Caki2 (cell line): ENCODE measurements at regions not wholly inside any gene's neighbourhood (a gene's known extent, or its start where the extent isn't known, plus 50 kb on each side); places are given as distances from the start of the nearest gene placed in this dataset.

Source experiments
- DNase-seq: peaks from one replicate; pipeline ENCODE4 v3.0.0-alpha.2; 2015; ENCODE audit warnings: low read depth
- in situ Hi-C: cut with HindIII; loops from 2 replicates; pipeline ENCODE4 v1.10.0; 2016; ENCODE audit warnings: low sequenced_read_pairs, low pct_unique_long_range_greater_than_20kb, mixed read lengths

DNA sequence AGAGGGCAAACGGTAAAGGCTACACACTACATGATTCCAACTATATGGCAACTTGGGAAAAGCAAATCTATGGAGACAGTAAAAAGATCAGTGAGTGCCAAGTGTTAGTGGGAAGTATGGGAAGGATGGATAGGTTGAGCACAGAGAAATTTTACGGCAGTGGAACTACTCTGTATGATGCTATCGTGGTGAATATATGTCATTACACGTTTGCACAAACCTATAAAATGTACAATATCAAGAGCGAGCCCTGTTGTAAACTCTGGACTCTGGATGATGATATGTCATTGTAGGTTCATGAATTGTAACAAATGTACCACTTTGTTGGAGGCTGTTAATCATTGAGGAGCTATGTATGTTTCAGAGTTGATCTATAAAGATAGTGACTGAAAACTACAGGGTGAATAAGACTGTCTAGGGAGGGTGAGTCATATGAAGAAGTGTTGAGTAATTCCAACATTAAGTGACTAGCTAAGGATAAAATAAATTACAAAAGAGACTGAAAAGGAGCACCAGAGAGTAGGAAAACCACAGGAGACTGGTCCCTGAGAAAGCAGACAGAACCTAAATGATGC lies 349.2 kb upstream of the LMO3 start:
- peak; percentile 73 for DNase-seq
- in situ Hi-C loops: no loop called here

DNA sequence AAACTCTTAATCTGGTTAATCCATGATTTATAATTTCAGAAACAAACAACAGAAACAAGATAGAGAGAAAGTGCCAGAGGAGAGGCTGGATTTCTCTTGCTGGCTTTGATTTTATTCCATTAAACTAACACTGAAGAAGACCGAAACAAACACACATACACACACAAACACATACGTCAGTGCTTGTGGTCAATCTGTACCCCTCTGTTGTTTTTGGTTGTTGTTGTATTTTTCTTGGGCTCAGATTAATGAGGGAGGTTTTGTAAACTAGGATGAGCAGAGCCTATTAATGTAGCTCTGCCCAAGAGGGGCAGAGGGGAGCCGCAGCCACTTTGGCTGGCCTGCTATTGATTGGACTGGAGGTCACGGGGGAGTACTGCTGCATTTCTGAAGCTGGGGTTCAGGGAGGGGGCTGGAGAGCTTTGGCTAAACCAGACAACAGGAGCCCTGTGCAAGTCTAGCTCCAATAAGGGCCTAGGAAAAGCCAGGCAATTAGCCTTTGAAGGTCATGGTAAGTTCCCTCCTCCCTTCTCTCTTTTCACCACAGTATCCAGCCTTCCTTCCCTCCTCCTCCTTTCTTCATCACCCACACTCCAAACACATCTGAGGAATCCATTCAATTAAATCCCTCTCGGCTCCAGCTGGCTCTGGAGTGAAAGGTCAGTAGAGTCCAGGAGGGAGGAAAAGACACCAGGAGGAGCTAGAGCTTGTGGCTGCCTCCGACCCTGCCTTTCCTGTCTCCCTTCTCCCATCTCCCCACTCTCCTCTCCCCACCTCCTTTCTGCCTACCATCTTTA lies 344.1 kb upstream of the LMO3 start:
- no peak for DNase-seq
- in situ Hi-C loops: no loop called here

DNA sequence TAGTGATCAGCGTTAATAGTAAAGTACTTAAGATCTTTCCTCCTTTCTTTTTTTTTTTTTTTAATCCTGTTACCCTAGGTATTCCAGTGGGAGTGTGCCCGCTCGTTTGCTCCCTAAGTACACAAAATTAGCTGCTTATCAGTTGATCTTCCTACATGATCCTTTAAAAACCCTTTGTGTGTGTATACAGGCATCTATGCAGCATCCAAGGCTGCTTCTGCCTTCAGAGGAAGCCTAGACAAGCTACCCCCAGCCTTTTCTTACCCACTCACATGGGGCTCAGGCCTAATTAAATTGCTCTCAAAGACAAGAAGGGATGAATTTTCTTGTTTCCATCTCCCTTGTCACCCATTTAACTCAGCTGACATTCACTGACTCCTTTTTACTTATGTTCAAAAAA lies 343.4 kb upstream of the LMO3 start:
- DNase-seq: no peak
- in situ Hi-C loops: no loop called here

DNA sequence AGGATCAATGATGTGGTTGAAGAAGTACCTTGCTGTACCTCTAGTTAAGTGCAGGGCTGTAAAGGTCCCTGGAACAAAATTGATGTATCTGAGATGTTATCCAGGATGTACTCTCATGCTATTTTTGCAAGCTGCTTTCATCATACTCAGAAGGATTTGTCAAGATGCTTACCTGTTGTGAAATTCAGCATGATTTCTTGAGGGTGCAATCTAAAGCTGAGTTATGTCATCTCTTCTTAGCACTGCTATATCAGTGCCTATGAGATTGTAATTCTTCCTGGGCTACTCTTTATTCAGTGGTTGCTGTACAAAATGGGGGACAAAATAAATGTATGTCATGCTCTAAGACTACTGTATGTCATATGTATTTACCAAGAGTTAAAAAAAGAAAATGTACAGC lies 340.7 kb upstream of the LMO3 start:
- in situ Hi-C loops: no loop called here

DNA sequence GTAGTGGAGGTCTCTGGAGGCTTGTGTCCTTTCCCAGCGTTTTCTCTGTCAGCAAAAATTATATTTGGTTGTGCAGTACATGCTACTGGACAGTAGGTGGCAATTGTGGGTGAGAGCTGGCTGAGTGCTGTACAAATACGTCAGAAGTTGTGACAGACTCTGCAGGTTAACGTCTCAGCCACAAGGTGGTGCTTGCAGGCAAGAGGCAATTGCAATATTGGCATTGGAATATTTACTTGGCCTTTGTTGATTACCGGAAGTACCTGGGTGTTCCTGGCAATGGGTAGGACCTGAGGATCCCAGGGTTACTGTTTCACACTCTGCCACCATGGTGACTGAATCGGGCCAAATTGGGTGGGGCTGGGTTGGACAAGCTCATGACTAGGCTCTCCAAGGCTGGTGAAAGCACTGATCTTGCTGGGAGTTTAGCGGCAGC lies 333.9 kb upstream of the LMO3 start:
- in situ Hi-C loops: no loop called here
- peak; percentile 68 for DNase-seq

More for the DNA sequence above, 340.7 kb upstream of the LMO3 start:
- DNase-seq: no peak

DNA sequence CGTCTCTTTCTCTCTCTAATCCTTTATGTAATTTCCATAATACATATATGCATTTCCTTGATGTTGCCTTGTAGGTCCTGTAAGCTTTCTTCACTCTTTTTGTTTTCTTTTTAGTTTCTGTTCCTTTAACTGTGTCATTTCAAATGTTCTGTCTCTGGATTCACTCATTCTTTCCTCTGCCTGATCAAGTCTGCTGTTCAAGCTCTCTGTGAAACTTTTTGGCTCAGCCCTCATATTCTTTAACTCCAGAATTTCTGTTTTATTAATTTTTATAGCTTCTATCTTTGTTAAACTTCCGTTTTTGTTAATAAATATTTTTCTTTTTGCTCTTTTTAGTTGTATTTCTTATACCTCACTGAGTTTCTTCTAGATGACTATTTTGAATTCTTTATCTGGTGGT lies 321.3 kb upstream of the LMO3 start:
- in situ Hi-C loops: no loop called here

DNA sequence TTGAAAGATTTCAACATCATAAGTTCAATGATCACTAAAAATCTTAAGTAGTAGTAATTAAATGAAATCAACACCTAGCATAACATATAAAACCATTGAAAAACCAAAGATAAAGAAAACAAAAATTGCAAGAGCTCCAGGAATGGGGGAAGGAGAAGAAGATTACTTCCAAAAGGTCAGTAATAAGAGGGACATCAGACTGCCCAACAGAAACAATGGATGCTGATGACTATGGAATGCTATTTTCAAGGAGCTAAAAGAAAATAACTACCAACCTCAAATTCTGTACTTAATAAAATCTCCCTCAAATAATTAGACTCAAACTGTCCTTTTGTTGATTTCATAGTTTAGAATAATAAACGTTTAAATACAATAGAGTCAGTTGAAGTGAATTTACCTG lies 314.5 kb upstream of the LMO3 start:
- in situ Hi-C loops: no loop called here
- no peak for DNase-seq

More for the DNA sequence above, 321.3 kb upstream of the LMO3 start:
- no peak for DNase-seq

DNA sequence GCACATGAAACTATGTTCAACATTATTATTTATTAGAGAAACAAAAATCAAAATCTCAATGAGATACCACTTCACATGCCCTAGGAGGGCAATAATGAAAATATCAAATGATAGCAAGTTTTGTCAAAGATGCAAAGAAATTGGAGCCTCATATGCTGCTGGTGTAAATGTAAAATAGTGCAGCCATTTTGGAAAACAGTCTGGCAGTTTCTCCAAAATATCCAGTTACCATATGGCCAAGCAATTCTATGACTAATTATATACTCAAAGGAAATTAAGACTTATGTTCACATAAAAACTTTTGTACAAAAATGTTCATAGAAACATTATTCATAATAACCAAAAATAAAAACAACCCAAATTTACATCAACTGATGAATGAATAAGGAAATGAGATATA lies 313.6 kb upstream of the LMO3 start:
- DNase-seq: no peak
- in situ Hi-C loops: no loop called here

DNA sequence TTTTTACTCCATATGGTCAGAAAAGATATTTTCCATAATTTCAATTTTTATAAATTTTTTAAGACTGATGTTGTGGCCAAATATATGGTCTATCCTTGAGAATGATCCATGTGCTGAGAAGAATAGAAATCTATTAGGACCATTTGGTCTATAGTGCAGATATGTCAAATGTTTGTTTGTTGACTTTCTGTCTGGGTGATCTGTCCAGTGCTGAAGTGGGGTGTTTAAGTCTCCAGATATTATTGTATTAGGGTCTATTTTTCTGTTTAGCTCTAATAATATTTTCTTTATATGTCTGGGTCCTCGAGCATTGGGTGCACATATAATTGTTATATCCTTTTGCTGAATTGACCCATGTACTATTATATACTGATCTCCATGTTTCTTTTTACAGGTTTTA lies 308.9 kb upstream of the LMO3 start:
- no peak for DNase-seq
- in situ Hi-C loops: no loop called here

DNA sequence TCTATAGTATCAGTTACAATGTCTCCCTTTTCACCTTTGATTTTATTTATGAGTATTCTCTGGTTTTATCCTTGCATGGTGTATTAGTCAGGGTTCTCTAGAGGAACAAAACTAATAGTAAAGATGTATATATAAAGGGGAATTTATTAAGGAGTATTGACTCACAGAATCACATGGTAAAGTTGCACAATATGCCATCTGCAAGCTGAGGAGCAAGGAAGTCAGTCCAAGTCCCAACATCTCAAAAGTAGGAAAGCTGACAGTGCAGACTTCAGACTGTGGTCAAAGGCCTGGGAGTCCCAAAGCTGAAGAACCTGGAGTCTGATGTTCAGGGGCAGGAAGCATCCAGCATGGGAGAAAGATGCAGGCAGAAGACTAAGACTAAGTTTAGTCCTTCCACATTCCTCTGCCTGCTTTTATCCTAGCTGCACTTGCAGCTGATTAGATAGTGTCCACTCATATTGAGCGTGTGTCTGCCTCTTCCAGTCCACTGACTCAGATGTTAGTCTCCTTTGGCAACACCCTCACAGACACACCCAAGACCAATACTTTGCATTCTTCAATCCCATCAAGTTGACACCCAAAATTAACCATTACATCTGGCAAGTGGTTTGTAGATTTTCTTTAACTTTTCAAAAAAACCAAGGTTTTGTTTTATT lies 308.0 kb upstream of the LMO3 start:
- in situ Hi-C loops: no loop called here
- DNase-seq: no peak

DNA sequence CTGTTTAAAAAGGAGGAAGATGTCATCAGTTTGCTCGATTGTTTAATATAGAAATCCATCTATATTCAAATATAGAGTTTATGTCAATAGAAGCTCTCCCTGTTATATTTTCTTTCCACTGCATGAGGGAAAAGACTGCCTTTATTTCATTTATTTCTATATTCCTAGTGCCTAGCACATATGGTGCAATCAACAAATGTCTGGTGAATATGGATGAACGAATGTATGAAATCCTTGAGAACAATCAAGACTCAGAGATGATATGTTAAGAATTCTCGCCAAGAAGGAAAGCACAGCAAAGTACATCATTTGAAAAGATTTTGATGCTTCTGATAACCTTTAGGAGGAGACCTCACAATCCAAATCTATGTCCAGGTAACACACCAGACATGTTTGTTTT lies 296.0 kb upstream of the LMO3 start:
- in situ Hi-C loops: no loop called here
- no peak for DNase-seq

DNA sequence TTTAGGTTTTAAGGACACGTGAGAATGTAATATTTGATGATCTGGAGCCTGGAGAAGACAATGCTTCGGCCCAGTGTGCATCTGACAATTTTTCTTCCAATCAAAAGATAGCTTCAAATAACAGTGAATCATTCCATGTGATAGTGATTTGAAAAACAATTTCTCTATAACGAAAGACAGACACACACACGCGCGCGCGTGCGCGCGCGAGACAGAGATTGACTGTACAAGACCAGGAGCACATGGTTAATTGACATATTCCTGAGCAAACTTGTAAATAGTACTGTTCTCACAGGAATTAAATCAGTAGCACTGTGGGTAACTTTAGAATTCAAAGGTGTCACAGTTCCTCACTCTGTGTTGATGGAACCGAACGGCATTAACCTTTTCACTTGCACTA lies 287.5 kb upstream of the LMO3 start:
- no peak for DNase-seq
- in situ Hi-C loops: no loop called here

DNA sequence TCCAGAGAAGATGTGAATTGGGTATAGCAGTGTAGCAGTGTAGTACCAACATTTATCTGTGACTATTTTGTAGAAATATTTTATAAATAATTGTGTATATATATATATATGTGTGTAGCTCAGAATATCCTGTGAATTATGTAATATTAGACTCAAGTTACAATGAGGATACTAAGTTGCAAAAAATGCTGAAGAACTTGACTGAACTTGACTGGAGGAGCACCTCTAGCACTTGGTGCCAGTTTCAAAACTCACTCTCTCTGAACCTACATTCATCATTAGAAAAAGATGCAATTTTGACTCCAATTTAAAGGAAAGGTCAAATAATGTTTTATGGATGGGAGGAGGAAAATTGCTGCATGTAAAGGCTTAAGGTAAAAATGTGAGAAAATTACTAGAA lies 285.7 kb upstream of the LMO3 start:
- in situ Hi-C loops: no loop called here
- no peak for DNase-seq

DNA sequence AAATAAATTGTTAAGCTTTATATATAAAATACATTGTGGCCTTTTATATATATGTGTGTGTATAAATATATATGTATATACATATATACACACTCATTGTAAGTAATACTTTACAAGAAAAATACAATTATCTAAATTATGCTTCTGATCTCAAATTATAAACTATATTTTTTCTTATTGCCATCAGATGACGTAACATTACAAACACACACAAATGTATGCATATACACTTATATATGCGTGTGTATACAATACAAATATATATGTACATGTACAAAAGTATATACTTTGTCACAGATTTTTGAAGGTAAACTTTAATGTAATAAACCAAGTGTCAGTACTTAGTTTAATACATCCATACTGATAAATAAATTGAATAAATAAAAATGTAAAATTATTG lies 278.9 kb upstream of the LMO3 start:
- DNase-seq: no peak
- in situ Hi-C loops: no loop called here

DNA sequence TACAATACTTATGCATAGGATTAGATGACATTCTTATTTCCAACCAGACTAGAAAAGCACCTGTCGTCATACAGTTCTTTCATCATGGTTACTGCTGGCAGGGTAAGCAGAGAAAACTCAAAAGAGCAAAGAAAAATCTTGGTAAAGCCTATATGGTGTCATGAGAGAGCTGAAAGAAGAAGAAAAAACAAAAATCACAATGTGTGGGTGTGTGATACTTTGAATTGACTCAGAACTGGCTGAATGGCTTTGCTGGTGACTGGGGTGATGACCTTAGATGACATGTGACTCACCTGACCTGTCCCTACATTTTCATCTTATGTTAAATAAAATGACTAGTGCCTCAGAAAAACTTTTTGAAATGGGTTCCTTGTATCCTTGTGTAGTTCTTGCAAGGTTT lies 278.1 kb upstream of the LMO3 start:
- in situ Hi-C loops: no loop called here
- DNase-seq: no peak

DNA sequence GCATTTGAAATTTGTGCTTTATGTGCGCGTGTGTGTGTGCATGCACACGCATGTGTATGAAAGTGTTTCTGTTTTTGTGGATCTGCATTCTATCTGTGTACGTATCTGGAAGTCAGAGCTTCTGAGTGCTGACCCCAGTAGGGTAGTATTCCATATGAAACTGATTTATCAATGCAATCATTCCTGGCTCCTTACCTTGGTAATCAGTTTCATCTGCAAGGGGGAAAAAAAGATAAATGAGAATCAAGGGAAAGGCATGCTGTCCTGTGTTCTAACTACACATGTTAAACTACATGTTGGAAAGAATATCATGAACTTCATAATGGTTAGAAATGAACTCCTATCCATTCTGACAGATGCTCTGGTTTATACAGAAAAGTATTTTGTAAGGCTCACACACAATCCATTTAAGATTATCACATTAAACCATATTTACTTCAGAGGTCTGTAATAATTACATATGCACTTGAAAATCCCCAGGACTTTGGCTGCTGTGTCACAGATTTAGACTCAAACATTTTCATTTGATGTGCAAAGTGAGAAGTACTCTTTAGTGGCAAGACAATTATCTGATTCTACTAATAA lies 276.1 kb upstream of the LMO3 start:
- no peak for DNase-seq
- in situ Hi-C loops: no loop called here

DNA sequence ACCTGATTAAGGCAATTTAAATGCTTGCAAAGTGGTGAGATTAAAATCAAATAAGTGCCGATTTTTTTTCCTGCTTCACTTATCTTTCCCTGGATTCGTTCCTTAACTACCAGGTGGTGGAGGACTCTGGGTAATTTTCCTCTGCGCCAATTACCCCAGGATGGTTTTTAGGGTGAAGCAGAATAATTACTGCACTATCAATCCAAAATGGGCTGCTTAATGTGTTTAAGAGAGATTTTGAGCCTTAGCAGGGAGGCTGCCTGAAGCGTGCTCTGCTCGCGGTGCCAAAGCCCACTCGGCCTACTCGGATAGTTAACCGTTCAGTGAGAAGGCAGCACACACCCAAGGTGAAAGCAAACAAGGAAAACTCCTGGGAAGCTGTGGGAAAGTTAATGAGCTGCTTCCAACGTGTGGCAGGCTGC lies 274.9 kb upstream of the LMO3 start:
- DNase-seq: no peak
- in situ Hi-C loops: no loop called here

DNA sequence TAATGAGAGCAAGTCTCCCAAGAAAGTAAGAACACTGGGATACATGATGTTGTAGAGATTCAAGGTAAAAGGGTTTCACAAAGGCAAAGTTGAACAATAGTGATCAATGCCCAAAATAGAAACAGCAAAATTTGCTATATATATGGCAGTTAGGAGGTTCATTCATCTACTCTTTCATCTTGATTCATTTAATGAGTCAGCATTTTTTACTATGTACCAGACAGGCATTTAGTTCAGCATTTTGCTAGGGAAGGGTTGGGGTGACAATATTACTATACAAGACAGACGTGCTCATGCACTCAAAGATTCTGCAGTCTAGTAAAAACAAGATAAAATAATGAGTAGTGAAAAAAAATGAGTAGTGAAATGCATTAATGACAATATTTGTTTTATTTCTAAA lies 264.9 kb upstream of the LMO3 start:
- in situ Hi-C loops: no loop called here
- DNase-seq: no peak

DNA sequence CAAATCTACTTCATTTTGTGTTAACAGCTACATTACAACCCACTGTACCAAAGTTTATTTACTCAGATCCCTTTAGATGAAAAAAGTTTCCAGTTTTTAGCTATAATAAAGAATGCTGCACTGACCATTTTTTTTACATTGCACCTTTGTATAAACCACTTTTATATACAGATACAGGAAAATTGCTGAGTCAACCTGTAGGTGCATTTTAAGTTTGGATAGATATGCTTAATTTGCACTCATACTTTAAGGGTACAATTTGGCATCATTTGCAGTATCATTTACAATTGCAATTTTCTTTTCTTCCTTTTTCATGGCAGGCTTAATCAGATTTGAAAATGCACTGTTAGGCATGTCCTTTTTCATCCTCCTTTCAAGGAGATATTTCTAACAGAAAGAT lies 257.8 kb upstream of the LMO3 start:
- in situ Hi-C loops: no loop called here
- DNase-seq: no peak
